HG03378 (cell line): ENCODE measurements at regions not wholly inside any gene's neighbourhood (a gene's known extent, or its start where the extent isn't known, plus 50 kb on each side); places are given as distances from the start of the nearest gene placed in this dataset.
A peak's percentile ranks its signal among the peaks of the same experiment; 100 is the strongest.

Experiments used
- ATAC-seq: cut with Tn5 transposase; IDR thresholded peaks from one replicate; pipeline ENCODE4 v1.9.1; 2021; ENCODE audit warnings: mild to moderate bottlenecking, moderate library complexity; ENCODE audit not compliant: unreplicated experiment

GRCh38 chr3:5304188-5304587, 116.7 kb downstream of the EDEM1 start:
- ATAC-seq: no peak

- peak; percentile 84 for ATAC-seq
Observed at GRCh38 chr3:5304789-5305683, 117.5 kb downstream of the EDEM1 start.

- ATAC-seq: no peak
Observed at GRCh38 chr3:5305684-5305989, 118.1 kb downstream of the EDEM1 start.

- ATAC-seq: no peak
Observed at GRCh38 chr3:5309171-5309570, 121.7 kb downstream of the EDEM1 start.

GRCh38 chr3:5309602-5310001, 122.1 kb downstream of the EDEM1 start:
- no peak for ATAC-seq

GRCh38 chr3:5310509-5310908, 123.0 kb downstream of the EDEM1 start:
- ATAC-seq: no peak

- no peak for ATAC-seq
Observed at GRCh38 chr3:5312290-5312689, 124.8 kb downstream of the EDEM1 start.

- no peak for ATAC-seq
Observed at GRCh38 chr3:5314897-5315296, 127.4 kb downstream of the EDEM1 start.

- no peak for ATAC-seq
Observed at GRCh38 chr3:5317557-5317956, 130.1 kb downstream of the EDEM1 start.

- no peak for ATAC-seq
Observed at GRCh38 chr3:5319454-5319853, 131.9 kb downstream of the EDEM1 start.

GRCh38 chr3:5321666-5322340, 134.3 kb downstream of the EDEM1 start:
- ATAC-seq: no peak

GRCh38 chr3:5324780-5325179, 137.3 kb downstream of the EDEM1 start:
- ATAC-seq: no peak

GRCh38 chr3:5330152-5330810, 142.8 kb downstream of the EDEM1 start:
- ATAC-seq: no peak

GRCh38 chr3:5331567-5332269, 144.2 kb downstream of the EDEM1 start:
- ATAC-seq: no peak

GRCh38 chr3:5332270-5332956, 144.9 kb downstream of the EDEM1 start:
- peak; percentile 68 for ATAC-seq

- no peak for ATAC-seq
Observed at GRCh38 chr3:5339967-5340535, 152.5 kb downstream of the EDEM1 start.

- ATAC-seq: no peak
Observed at GRCh38 chr3:5341610-5342009, 154.1 kb downstream of the EDEM1 start.

- ATAC-seq: no peak
Observed at GRCh38 chr3:5343459-5343858, 156.0 kb downstream of the EDEM1 start.

- ATAC-seq: no peak
Observed at GRCh38 chr3:5344707-5345106, 157.2 kb downstream of the EDEM1 start.

- ATAC-seq: no peak
Observed at GRCh38 chr3:5347486-5347885, 160.0 kb downstream of the EDEM1 start.
